Testis (tissue), 2 donors: ENCODE measurements at regions not wholly inside any gene's neighbourhood (a gene's known extent, or its start where the extent isn't known, plus 50 kb on each side); places are given as distances from the start of the nearest gene placed in this dataset.

ENCODE experiments used
- DNase-seq: peaks from one replicate; pipeline ENCODE4 v3.0.0-alpha.2; 2019
- H3K27ac ChIP-seq, 2 donors: fragments of 200-600 bp; sonication (generic); one replicate each; pipeline ENCODE4 v1.5.1; 2019
- H3K27me3 ChIP-seq: fragments of 200-600 bp; sonication (generic); one replicate; pipeline ENCODE4 v1.5.1; 2019
- H3K36me3 ChIP-seq: fragments of 200-600 bp; sonication (generic); one replicate; pipeline ENCODE4 v1.5.1; 2017; ENCODE audit warnings: low read depth; ENCODE audit errors: missing control alignments
- H3K4me1 ChIP-seq: fragments of 200-600 bp; sonication (generic); one replicate; pipeline ENCODE4 v1.5.1; 2019
- H3K4me3 ChIP-seq, 2 donors: fragments of 200-600 bp; sonication (generic); one replicate each; pipeline ENCODE4 v1.5.1; 2017 to 2019
- H3K9me3 ChIP-seq: fragments of 200-600 bp; sonication (generic); one replicate; pipeline ENCODE4 v1.5.1; 2017
- POLR2A ChIP-seq: fragments of 450-650 bp; IDR thresholded peaks from one replicate; pipeline ENCODE4 v1.6.1; 2017; ENCODE audit warnings: antibody characterized with exemption, mild to moderate bottlenecking, moderate library complexity
- WGBS, 2 donors: methylation state at CpG; one replicate each; pipeline ENCODE4 v1.1.5; 2018; 5-methylcytosine and 5-hydroxymethylcytosine counted together
- intact Hi-C: fragments of 100-400 bp; cut with DNase I; formaldehyde crosslinking; loops from one replicate; pipeline ENCODE4 v1.15.1; 2023; ENCODE audit warnings: low total_unique reads
- TF ChIP-seq, protein P1 (sequence below), 3 experiments: fragments of 450-650 bp in 2 of 3; fragments of 200-600 bp in 1 of 3; sonication (generic) in 1 of 3; IDR thresholded peaks; one replicate each; pipeline ENCODE4 v1.5.1; 2016 to 2019; ENCODE audit warnings: antibody characterized with exemption in 3 of 3, mild to moderate bottlenecking in 2 of 3, moderate library complexity in 1 of 3

DNA sequence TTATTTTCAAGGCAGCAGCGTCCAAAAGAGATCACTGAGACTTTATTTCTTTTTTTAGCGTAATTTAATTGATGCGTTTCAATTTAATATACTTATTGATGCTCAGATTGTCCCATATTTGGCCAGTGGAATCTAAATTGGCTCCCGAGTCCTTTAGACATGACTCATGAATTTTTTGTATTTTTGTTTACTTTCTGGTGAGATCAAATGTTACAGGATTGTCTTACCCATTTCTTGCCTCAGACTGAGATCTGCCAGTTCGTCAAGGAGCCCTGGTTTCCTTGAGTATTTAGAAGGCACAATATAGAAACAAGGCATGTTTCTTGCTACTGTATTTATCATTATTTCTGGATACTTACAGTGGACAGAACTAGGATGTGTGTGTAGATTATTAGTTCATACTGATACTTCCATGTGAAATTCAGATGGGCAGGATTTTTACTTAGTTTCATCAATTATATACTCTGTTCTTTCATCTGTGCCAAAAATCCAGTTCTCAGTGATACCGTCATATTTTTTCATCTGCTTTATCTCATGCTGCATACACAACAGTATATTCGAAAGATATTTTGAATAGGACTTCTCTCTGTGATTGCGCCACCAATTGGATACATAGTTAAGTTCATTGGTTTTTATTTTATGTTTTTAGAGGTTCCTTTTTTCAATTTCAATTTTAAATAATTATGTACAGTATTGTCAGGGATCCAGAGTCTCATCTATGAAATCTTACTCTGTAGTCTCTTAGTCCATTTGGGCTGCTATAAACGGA, 436.9 kb upstream of the C2CD4B start:
- no peaks in the 10 kb centered on the region for H3K36me3 ChIP-seq
- no peak for TF ChIP-seq POLR2A
- TF ChIP-seq, protein P1, sequence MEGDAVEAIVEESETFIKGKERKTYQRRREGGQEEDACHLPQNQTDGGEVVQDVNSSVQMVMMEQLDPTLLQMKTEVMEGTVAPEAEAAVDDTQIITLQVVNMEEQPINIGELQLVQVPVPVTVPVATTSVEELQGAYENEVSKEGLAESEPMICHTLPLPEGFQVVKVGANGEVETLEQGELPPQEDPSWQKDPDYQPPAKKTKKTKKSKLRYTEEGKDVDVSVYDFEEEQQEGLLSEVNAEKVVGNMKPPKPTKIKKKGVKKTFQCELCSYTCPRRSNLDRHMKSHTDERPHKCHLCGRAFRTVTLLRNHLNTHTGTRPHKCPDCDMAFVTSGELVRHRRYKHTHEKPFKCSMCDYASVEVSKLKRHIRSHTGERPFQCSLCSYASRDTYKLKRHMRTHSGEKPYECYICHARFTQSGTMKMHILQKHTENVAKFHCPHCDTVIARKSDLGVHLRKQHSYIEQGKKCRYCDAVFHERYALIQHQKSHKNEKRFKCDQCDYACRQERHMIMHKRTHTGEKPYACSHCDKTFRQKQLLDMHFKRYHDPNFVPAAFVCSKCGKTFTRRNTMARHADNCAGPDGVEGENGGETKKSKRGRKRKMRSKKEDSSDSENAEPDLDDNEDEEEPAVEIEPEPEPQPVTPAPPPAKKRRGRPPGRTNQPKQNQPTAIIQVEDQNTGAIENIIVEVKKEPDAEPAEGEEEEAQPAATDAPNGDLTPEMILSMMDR (IDR thresholded peaks at IDR 0.05): no peak
- no peaks in the 10 kb centered on the region for H3K4me1 ChIP-seq
- no peak overlapping the region for H3K27ac ChIP-seq
- DNase-seq: no peak
- no peaks in the 10 kb centered on the region for H3K9me3 ChIP-seq
- WGBS, 2 donors: 72 to 80% methylated on average over 9 of the region's 9 CpGs
- no peak overlapping the region for H3K4me3 ChIP-seq
- H3K27me3 ChIP-seq: no peaks in the 10 kb centered on the region
- intact Hi-C loops: no loop called here

DNA sequence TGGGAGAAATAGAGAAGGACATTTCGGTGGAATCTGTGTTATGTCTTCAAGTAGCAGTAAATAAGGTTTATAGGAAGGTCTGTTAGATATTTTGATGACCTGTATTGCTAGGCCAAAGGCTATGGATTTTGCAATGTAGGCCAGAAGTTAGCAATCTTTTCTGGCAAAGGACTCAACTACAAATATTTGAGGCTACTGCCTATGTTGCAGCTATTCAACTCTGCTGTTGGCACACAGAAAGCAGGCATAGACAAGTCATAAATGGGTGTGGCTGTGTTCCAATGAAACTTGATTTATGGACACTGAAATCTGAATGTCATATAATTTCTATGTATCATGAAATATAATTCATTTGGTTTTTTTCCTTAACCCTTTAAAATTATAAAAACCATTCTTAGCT, 438.7 kb upstream of the C2CD4B start:
- no peak overlapping the region for H3K4me3 ChIP-seq
- intact Hi-C loops: no loop called here
- no peaks in the 10 kb centered on the region for H3K27me3 ChIP-seq
- H3K9me3 ChIP-seq: no peaks in the 10 kb centered on the region
- H3K36me3 ChIP-seq: no peaks in the 10 kb centered on the region
- no peak for TF ChIP-seq POLR2A
- no peak overlapping the region for H3K27ac ChIP-seq
- 91% methylated on average over 1 of the region's 1 CpG for WGBS, 2 donors
- DNase-seq: no peak
- no peaks in the 10 kb centered on the region for H3K4me1 ChIP-seq

DNA sequence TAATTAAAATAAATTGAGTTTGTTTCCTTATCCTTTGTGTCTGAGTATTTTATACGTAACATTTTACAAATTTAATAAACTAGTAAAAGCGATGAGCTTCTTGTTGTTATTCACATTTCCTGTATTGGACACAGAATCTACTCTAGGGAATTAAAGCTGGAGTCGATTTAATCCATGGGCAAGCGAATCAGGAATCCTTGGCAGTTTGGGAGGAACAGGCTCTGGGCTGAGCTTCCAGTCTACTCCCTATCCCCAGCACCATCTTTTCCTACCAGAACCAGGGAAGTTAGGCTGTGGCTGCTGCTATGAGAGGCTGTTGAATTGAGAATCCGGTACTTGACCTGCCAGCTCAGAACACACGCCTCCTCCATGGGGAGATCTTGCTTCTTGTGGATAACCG, 437.3 kb upstream of the TPM1 start:
- H3K4me1 ChIP-seq: no peaks in the 10 kb centered on the region
- DNase-seq: no peak
- H3K27me3 ChIP-seq: no peaks in the 10 kb centered on the region
- intact Hi-C loops: no loop called here
- WGBS, 2 donors: 73 to 81% methylated on average over 7 of the region's 7 CpGs
- no peak overlapping the region for H3K27ac ChIP-seq
- no peaks in the 10 kb centered on the region for H3K9me3 ChIP-seq
- H3K36me3 ChIP-seq: no peaks in the 10 kb centered on the region
- TF ChIP-seq POLR2A: no peak
- TF ChIP-seq, protein P1 (IDR thresholded peaks at IDR 0.05): no peak
- no peak overlapping the region for H3K4me3 ChIP-seq

DNA sequence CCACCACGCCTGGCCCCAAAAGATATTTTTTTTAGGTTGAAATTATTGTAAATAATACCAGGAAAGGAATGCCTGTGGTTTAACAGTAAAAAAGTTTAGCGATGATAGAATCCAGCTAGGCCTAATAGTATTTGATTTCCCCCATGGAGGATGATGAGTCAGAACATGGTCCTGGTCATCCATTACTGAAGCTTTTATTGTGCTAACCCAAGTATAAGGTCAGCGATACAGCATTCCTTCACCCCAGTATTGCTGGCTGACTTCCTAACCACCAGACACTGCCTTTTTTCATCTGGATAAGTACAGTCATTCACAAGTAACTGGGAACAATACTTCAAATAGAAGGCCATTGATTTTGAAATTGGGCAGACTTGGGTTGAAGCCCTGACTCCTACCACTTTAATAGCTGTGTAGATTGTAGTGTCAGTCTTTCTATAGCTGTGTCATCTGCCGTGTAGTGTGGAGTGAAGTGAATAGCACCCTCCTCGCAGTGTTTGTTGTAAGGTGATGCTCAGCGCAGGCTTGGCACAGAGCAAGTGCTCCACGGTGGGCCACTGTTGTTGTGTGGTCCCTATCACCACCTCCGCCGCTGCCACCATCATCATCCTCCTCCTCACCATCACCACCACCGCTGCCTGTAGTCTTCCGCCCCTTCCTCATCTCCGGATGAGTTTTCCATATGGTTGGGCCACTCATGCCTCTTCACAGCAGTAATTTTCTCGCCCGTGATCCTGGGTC, 436.0 kb upstream of the TPM1 start:
- intact Hi-C loops: no loop called here
- H3K27ac ChIP-seq: no peak overlapping the region
- TF ChIP-seq POLR2A: no peak
- TF ChIP-seq, protein P1 (IDR thresholded peaks at IDR 0.05): no peak
- DNase-seq: no peak
- no peak overlapping the region for H3K4me3 ChIP-seq
- H3K4me1 ChIP-seq: no peaks in the 10 kb centered on the region
- H3K27me3 ChIP-seq: no peaks in the 10 kb centered on the region
- no peaks in the 10 kb centered on the region for H3K36me3 ChIP-seq
- H3K9me3 ChIP-seq: no peaks in the 10 kb centered on the region
- WGBS, 2 donors: 89 to 93% methylated on average over 14 of the region's 14 CpGs

DNA sequence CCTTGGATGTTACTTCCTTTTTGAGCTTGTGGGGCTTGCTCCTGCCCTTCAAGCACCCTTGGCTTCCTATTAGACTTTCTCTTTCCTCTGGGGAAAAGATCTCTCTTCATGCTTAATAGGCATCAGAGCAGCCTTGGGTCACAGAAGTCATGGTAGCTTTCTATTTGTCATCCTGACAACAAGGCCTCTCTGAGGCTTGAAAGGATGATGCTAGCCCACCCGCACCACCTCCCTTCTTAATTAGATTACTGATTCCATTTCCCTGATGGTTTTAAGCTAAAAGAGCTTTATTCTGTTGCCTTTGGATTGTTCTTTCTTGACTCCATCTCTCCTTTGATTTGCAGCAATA, 435.5 kb upstream of the TPM1 start:
- intact Hi-C loops: no loop called here
- DNase-seq: no peak
- no peaks in the 10 kb centered on the region for H3K27me3 ChIP-seq
- no peaks in the 10 kb centered on the region for H3K9me3 ChIP-seq
- WGBS, 2 donors: 89 to 97% methylated on average over 1 of the region's 1 CpG
- TF ChIP-seq POLR2A: no peak
- no peaks in the 10 kb centered on the region for H3K4me1 ChIP-seq
- no peak overlapping the region for H3K27ac ChIP-seq
- H3K4me3 ChIP-seq: no peak overlapping the region
- H3K36me3 ChIP-seq: no peaks in the 10 kb centered on the region
